Thoracic aorta (tissue), 2 donors: ENCODE measurements at regions not wholly inside any gene's neighbourhood (a gene's known extent, or its start where the extent isn't known, plus 50 kb on each side); places are given as distances from the start of the nearest gene placed in this dataset.
A peak's percentile ranks its signal among the peaks of the same experiment; 100 is the strongest.

ENCODE experiments used
- ATAC-seq: fragments of 150-250 bp; one replicate; pipeline ENCODE4 v1.8.0; 2017; ENCODE audit warnings: low read depth; ENCODE audit not compliant: insufficient number of reproducible peaks, low FRiP score
- DNase-seq: peaks from one replicate; pipeline ENCODE4 v3.0.0-alpha.2; 2020; ENCODE audit warnings: low spot score
- H3K27ac ChIP-seq, 2 donors: fragments of 200-600 bp; sonication (generic); 1 replicate in 1 of 2; 2 replicates in 1 of 2; pipeline ENCODE4 v1.5.1; 2016; ENCODE audit warnings: mild to moderate bottlenecking in 2 of 2, moderate library complexity in 2 of 2
- H3K27me3 ChIP-seq: fragments of 200-600 bp; sonication (generic); replicated peaks from 2 replicates; pipeline ENCODE4 v1.6.0; 2016; ENCODE audit warnings: mild to moderate bottlenecking; ENCODE audit not compliant: insufficient read depth
- H3K36me3 ChIP-seq: fragments of 200-600 bp; sonication (generic); one replicate; pipeline ENCODE4 v1.5.1; 2016
- H3K4me1 ChIP-seq, 2 donors: fragments of 200-600 bp; sonication (generic); 1 replicate in 1 of 2; 2 replicates in 1 of 2; pipeline versions ENCODE4 v1.5.1 to v1.6.0; 2016; ENCODE audit warnings: low read depth in 2 of 2, mild to moderate bottlenecking in 1 of 2; ENCODE audit not compliant: control insufficient read depth in 1 of 2
- H3K4me3 ChIP-seq: fragments of 200-600 bp; sonication (generic); 2 replicates; pipeline ENCODE4 v1.5.1; 2016; ENCODE audit warnings: mild to moderate bottlenecking
- H3K9me3 ChIP-seq: fragments of 200-600 bp; sonication (generic); 2 replicates; pipeline ENCODE4 v1.5.1; 2016
- CTCF ChIP-seq: fragments of 200-600 bp; sonication (generic); IDR thresholded peaks from one replicate; pipeline ENCODE4 v1.5.1; 2019; ENCODE audit warnings: antibody characterized with exemption

GRCh38 chr4:95625020-95625419 is 76.2 kb upstream of the UNC5C start:
- no peak for ATAC-seq
- no peaks in the 10 kb centered on the region for H3K9me3 ChIP-seq
- no peak for TF ChIP-seq CTCF
- H3K27me3 ChIP-seq: no peaks in the 10 kb centered on the region
- H3K36me3 ChIP-seq: no peaks in the 10 kb centered on the region
- peaks cover 2 to 36% of the 10 kb centered on the region in 2 donors for H3K4me1 ChIP-seq
- no peak overlapping the region for H3K4me3 ChIP-seq
- H3K27ac ChIP-seq: no peak overlapping the region
- no peak for DNase-seq

- Histone ChIP-seq H3K36me3 (no peaks in the 10 kb centered on the region), H3K27ac (peak overlapping the region; percentile 23 to 53), H3K27me3 (no peaks in the 10 kb centered on the region), H3K9me3 (no peaks in the 10 kb centered on the region), H3K4me1 (peaks cover 0 to 30% of the 10 kb centered on the region in 2 donors), H3K4me3 (no peak overlapping the region)
- no peak for TF ChIP-seq CTCF
- no peak for ATAC-seq
- no peak for DNase-seq
These were observed 71.0 kb upstream of the UNC5C start for GRCh38 chr4:95619525-95620443.

- no peak for ATAC-seq
These were observed 66.0 kb upstream of the UNC5C start for GRCh38 chr4:95614684-95615205.

GRCh38 chr4:95610061-95610569 is 61.3 kb upstream of the UNC5C start:
- no peaks in the 10 kb centered on the region for H3K36me3 ChIP-seq
- no peaks in the 10 kb centered on the region for H3K9me3 ChIP-seq
- TF ChIP-seq CTCF: no peak
- no peaks in the 10 kb centered on the region for H3K27me3 ChIP-seq
- H3K4me3 ChIP-seq: no peak overlapping the region
- no peaks in the 10 kb centered on the region for H3K4me1 ChIP-seq
- ATAC-seq (no peak), DNase-seq (no peak)
- H3K27ac ChIP-seq: no peak overlapping the region

More at GRCh38 chr4:95614684-95615205, 66.0 kb upstream of the UNC5C start:
- Histone ChIP-seq H3K27ac (no peak overlapping the region), H3K9me3 (no peaks in the 10 kb centered on the region), H3K36me3 (no peaks in the 10 kb centered on the region), H3K4me3 (no peak overlapping the region), H3K4me1 (no peaks in the 10 kb centered on the region), H3K27me3 (no peaks in the 10 kb centered on the region)
- TF ChIP-seq CTCF: no peak
- DNase-seq: no peak

GRCh38 chr4:95606739-95607138 is 58.0 kb upstream of the UNC5C start:
- ATAC-seq (no peak), DNase-seq (no peak)
- no peaks in the 10 kb centered on the region for H3K4me1 ChIP-seq
- H3K9me3 ChIP-seq: no peaks in the 10 kb centered on the region
- H3K27me3 ChIP-seq: no peaks in the 10 kb centered on the region
- H3K4me3 ChIP-seq: no peak overlapping the region
- TF ChIP-seq CTCF: no peak
- H3K36me3 ChIP-seq: no peaks in the 10 kb centered on the region
- H3K27ac ChIP-seq: no peak overlapping the region
